ENCODE measurements at regions not wholly inside any gene's neighbourhood (a gene's known extent, or its start where the extent isn't known, plus 50 kb on each side); places are given as distances from the start of the nearest gene placed in this dataset.

DNA sequence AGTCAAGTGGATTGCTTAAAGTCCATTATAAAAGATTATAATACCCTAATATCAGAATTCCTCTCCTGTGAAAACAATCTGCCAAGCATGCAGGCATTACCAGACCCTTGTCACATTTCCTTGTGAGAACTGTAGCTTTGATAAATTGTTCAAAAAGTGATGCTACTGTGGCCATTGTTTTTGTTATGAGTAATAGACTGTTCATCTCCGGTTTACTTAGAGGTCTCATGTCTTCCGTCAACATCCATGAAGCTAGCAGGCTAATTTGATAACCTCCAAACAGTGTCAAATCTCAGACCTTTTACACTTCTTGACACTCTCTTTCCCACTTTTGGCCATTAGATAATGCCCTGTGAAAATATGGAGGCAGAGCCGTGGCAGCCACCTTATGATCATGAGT is 342.7 kb downstream of the CPS1 start:
- Histone ChIP-seq H3K9ac (ENCODE audit: insufficient read depth in 1 of 2, low read length in 2 of 2) (no peak overlapping the region), H3K36me3 (ENCODE audit: control insufficient read depth in 4 of 4, insufficient read depth in 4 of 4, low read length in 4 of 4) (no peaks in the 10 kb centered on the region), H3K9me3 (ENCODE audit: control insufficient read depth in 4 of 4, insufficient read depth in 3 of 4, low read length in 3 of 4) (no peaks in the 10 kb centered on the region), H3K4me3 (no peak overlapping the region), H3K4me1 (ENCODE audit: control insufficient read depth in 5 of 5, insufficient read depth in 5 of 5, low read length in 5 of 5) (no peaks in the 10 kb centered on the region), H3K27me3 (ENCODE audit: control insufficient read depth in 3 of 3, insufficient read depth in 3 of 3, low read length in 2 of 3) (no peaks in the 10 kb centered on the region), H3K27ac (ENCODE audit: low read depth in 1 of 2, low read length in 1 of 2) (no peak overlapping the region)
- no peak for ATAC-seq (ENCODE audit: insufficient read depth, low FRiP score)
- TF ChIP-seq, protein P1, sequence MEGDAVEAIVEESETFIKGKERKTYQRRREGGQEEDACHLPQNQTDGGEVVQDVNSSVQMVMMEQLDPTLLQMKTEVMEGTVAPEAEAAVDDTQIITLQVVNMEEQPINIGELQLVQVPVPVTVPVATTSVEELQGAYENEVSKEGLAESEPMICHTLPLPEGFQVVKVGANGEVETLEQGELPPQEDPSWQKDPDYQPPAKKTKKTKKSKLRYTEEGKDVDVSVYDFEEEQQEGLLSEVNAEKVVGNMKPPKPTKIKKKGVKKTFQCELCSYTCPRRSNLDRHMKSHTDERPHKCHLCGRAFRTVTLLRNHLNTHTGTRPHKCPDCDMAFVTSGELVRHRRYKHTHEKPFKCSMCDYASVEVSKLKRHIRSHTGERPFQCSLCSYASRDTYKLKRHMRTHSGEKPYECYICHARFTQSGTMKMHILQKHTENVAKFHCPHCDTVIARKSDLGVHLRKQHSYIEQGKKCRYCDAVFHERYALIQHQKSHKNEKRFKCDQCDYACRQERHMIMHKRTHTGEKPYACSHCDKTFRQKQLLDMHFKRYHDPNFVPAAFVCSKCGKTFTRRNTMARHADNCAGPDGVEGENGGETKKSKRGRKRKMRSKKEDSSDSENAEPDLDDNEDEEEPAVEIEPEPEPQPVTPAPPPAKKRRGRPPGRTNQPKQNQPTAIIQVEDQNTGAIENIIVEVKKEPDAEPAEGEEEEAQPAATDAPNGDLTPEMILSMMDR (IDR thresholded peaks at IDR 0.05; ENCODE audit: control extremely low read depth, extremely low read depth): no peak
- WGBS, 2 donors: 76 to 79% methylated on average over 3 of the region's 3 CpGs
- no peak for DNase-seq

DNA sequence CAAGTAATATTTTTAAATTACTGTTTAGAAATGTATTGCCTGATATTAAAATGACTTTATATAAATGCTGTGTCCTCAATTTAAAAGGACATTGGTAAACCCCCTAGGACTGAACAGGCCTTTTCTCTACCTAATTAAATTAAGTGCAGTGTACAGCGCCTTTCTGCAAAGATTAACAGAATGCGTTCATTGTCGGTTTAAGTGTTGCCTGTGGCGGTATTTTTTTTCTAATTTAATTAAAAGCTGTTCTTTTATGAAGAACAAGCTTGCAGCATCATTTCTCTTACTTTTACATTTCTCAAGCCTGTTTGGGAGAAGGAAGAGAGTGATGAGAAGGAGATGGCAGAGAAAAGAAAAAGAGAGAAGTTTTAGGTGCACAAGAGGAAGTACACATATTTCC is 344.9 kb downstream of the CPS1 start:
- Histone ChIP-seq H3K4me3 (no peak overlapping the region), H3K9me3 (ENCODE audit: control insufficient read depth in 4 of 4, insufficient read depth in 3 of 4, low read length in 3 of 4) (no peaks in the 10 kb centered on the region), H3K4me1 (ENCODE audit: control insufficient read depth in 5 of 5, insufficient read depth in 5 of 5, low read length in 5 of 5) (no peaks in the 10 kb centered on the region), H3K36me3 (ENCODE audit: control insufficient read depth in 4 of 4, insufficient read depth in 4 of 4, low read length in 4 of 4) (no peaks in the 10 kb centered on the region), H3K27me3 (ENCODE audit: control insufficient read depth in 3 of 3, insufficient read depth in 3 of 3, low read length in 2 of 3) (no peaks in the 10 kb centered on the region), H3K9ac (ENCODE audit: insufficient read depth in 1 of 2, low read length in 2 of 2) (no peak overlapping the region), H3K27ac (ENCODE audit: low read depth in 1 of 2, low read length in 1 of 2) (no peak overlapping the region)
- no peak for DNase-seq
- 97% methylated on average over 4 of the region's 4 CpGs for WGBS, 2 donors
- ATAC-seq (ENCODE audit: insufficient read depth, low FRiP score): no peak
- TF ChIP-seq, protein P1 (IDR thresholded peaks at IDR 0.05; ENCODE audit: control extremely low read depth, extremely low read depth): no peak

DNA sequence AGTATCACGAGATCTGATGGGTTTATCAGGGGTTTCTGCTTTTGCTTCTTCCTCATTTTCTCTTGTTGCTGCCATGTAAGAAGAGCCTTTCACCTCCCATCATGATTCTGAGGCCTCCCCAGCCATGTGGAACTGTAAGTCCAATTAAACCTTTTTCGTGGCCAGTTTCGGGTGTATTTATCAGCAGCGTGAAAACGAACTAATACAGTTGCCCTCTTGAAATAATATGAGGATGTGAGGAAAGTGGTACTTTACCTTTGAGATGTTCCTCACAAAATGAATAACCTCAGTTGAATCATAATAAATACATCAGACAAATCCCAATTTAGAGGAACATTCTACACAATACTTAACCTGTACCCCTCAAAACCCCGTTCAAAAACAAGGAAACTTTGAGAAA is 356.4 kb downstream of the CPS1 start:
- 86 to 90% methylated on average over 6 of the region's 6 CpGs for WGBS, 2 donors

DNA sequence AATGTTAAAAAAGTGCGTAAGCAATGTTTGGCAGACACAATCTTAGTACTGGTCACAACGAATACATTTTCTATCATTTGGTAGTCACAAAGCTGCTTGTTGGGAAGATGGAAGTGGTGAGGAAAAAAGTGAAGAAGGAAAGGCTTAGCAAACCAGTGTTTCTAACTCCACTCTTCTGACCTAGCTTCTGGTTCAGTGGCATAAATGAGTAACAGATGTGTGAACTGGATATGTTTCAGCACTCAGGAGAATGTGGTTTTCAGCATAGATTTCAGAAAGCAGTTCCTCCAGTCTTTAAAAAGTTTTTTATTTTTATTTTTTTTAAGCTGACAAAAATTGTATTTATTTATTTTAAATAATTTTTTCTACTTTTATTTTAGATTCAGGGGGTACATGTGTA is 357.1 kb downstream of the CPS1 start:
- ATAC-seq (ENCODE audit: insufficient read depth, low FRiP score) (no peak), DNase-seq (no peak)
- Histone ChIP-seq H3K4me1 (ENCODE audit: control insufficient read depth in 5 of 5, insufficient read depth in 5 of 5, low read length in 5 of 5) (no peaks in the 10 kb centered on the region), H3K4me3 (no peak overlapping the region), H3K9me3 (ENCODE audit: control insufficient read depth in 4 of 4, insufficient read depth in 3 of 4, low read length in 3 of 4) (no peaks in the 10 kb centered on the region), H3K27me3 (ENCODE audit: control insufficient read depth in 3 of 3, insufficient read depth in 3 of 3, low read length in 2 of 3) (no peaks in the 10 kb centered on the region), H3K9ac (ENCODE audit: insufficient read depth in 1 of 2, low read length in 2 of 2) (no peak overlapping the region), H3K27ac (ENCODE audit: low read depth in 1 of 2, low read length in 1 of 2) (no peak overlapping the region), H3K36me3 (ENCODE audit: control insufficient read depth in 4 of 4, insufficient read depth in 4 of 4, low read length in 4 of 4) (no peaks in the 10 kb centered on the region)
- TF ChIP-seq, protein P1 (IDR thresholded peaks at IDR 0.05; ENCODE audit: control extremely low read depth, extremely low read depth): no peak
- WGBS, 2 donors: 46 to 67% methylated on average over 2 of the region's 2 CpGs

More for the DNA sequence above, 356.4 kb downstream of the CPS1 start:
- no peak overlapping the region for H3K4me3 ChIP-seq
- no peak overlapping the region for H3K27ac ChIP-seq (ENCODE audit: low read depth in 1 of 2, low read length in 1 of 2)
- no peak for ATAC-seq (ENCODE audit: insufficient read depth, low FRiP score)
- no peak for DNase-seq
- TF ChIP-seq, protein P1 (IDR thresholded peaks at IDR 0.05; ENCODE audit: control extremely low read depth, extremely low read depth): no peak
- no peaks in the 10 kb centered on the region for H3K36me3 ChIP-seq (ENCODE audit: control insufficient read depth in 4 of 4, insufficient read depth in 4 of 4, low read length in 4 of 4)
- no peak overlapping the region for H3K9ac ChIP-seq (ENCODE audit: insufficient read depth in 1 of 2, low read length in 2 of 2)
- H3K4me1 ChIP-seq (ENCODE audit: control insufficient read depth in 5 of 5, insufficient read depth in 5 of 5, low read length in 5 of 5): no peaks in the 10 kb centered on the region
- H3K27me3 ChIP-seq (ENCODE audit: control insufficient read depth in 3 of 3, insufficient read depth in 3 of 3, low read length in 2 of 3): no peaks in the 10 kb centered on the region
- no peaks in the 10 kb centered on the region for H3K9me3 ChIP-seq (ENCODE audit: control insufficient read depth in 4 of 4, insufficient read depth in 3 of 4, low read length in 3 of 4)
